ENCODE measurements at regions not wholly inside any gene's neighbourhood (a gene's known extent, or its start where the extent isn't known, plus 50 kb on each side); places are given as distances from the start of the nearest gene placed in this dataset.
A peak's percentile ranks its signal among the peaks of the same experiment; 100 is the strongest.

DNA sequence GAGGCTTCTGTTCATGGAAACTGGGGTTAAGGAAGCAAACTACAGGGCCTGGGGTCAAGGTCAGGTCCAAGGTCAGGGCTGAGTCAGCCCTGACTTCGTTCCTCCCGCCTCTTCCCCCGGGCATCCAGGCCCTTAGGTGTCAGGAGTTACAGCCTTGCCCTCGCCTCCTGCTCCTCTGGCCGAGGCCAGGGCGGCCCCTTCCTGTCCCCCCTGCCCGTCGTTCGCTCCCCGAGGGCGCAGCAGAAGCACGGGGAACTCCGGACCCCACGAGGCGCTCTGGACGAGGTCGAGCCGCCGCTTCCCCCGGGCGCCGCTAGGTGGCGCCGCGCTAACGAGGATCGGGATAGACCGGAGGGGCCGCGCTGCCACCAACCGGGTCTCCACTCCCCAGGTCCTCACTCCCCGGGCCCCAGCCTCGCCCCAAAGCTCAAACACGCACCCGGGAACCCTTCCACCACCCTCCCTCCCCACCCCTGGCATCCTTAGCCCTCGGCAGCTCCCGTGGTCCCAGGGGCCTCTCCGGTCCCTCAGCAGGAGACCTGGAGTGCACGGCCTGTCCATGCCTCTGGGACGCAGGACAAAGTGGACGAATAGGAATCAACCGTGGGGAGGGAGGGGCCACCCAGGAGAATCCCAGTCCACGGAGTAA, 59.2 kb upstream of the MYL10 start:
- DNase-seq (ENCODE audit: low read depth in 1 of 2, low spot score in 1 of 2) (peak; percentile 75 to 85), FAIRE-seq (no peak), ATAC-seq (peak; percentile 89 to 95)
- H3K9me3 ChIP-seq, result no peaks in the 10 kb centered on the region
- H3K27ac ChIP-seq, result peak overlapping the region; percentile 79 to 89
- H3K4me3 ChIP-seq, result peak overlapping the region; percentile 34; the same call in 2 of the 3 replicates
- 2% methylated on average over 9 of the region's 43 CpGs for WGBS (ENCODE audit: missing lambda C conversion rate)
- ChIA-PET CTCF (interaction anchor here (0.6 to 2.1 kb wide), 33 partner anchors 10 to 582 kb away, joined by 3 to 10 read pairs (median 4); no protein-coding TSS in a partner anchor), POLR2A (no interaction called here)
- peaks cover 20% of the 10 kb centered on the region for H3K4me1 ChIP-seq
- peak overlapping the region; percentile 88 for H3K4me2 ChIP-seq
- 0 out of 5 replicates have a peak, but pooled peaks of 1 of the 2 experiments have one; percentile 35 for TF ChIP-seq JUN (IDR thresholded peaks at IDR 0.05)
- TF ChIP-seq GATA3 (IDR thresholded peaks at IDR 0.05; ENCODE audit: borderline replicate concordance), result no peak
- TF ChIP-seq HOXB5 (CRISPR knock-in tag; IDR thresholded peaks at IDR 0.05), result no peak
- 0 out of 2 replicates have a peak, but pooled peaks have one; percentile 37 for TF ChIP-seq MYC (IDR thresholded peaks at IDR 0.05; ENCODE audit: borderline replicate concordance, low read length)
- TF ChIP-seq NR3C1 (IDR thresholded peaks at IDR 0.05), result no peak
- TF ChIP-seq SREBF2 (IDR thresholded peaks at IDR 0.05), result no peak
- no peak for TF ChIP-seq KDM5A (IDR thresholded peaks at IDR 0.05)
- TF ChIP-seq, protein P1, sequence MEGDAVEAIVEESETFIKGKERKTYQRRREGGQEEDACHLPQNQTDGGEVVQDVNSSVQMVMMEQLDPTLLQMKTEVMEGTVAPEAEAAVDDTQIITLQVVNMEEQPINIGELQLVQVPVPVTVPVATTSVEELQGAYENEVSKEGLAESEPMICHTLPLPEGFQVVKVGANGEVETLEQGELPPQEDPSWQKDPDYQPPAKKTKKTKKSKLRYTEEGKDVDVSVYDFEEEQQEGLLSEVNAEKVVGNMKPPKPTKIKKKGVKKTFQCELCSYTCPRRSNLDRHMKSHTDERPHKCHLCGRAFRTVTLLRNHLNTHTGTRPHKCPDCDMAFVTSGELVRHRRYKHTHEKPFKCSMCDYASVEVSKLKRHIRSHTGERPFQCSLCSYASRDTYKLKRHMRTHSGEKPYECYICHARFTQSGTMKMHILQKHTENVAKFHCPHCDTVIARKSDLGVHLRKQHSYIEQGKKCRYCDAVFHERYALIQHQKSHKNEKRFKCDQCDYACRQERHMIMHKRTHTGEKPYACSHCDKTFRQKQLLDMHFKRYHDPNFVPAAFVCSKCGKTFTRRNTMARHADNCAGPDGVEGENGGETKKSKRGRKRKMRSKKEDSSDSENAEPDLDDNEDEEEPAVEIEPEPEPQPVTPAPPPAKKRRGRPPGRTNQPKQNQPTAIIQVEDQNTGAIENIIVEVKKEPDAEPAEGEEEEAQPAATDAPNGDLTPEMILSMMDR (IDR thresholded peaks at IDR 0.05), result peak; percentile 94
- no peak for TF ChIP-seq ZSCAN20 (CRISPR knock-in tag; IDR thresholded peaks at IDR 0.05)
- TF ChIP-seq HDAC2 (IDR thresholded peaks at IDR 0.05), result no peak
- TF ChIP-seq MAFK (IDR thresholded peaks at IDR 0.05; ENCODE audit: partially characterized antibody), result no peak
- peak; percentile 86 to 97 for TF ChIP-seq RAD21 (conservative IDR thresholded peaks at IDR 0.05 in 1 of 2, IDR thresholded peaks at IDR 0.05 in 1 of 2)
- TF ChIP-seq, protein P2, sequence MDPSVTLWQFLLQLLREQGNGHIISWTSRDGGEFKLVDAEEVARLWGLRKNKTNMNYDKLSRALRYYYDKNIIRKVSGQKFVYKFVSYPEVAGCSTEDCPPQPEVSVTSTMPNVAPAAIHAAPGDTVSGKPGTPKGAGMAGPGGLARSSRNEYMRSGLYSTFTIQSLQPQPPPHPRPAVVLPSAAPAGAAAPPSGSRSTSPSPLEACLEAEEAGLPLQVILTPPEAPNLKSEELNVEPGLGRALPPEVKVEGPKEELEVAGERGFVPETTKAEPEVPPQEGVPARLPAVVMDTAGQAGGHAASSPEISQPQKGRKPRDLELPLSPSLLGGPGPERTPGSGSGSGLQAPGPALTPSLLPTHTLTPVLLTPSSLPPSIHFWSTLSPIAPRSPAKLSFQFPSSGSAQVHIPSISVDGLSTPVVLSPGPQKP (IDR thresholded peaks at IDR 0.05; ENCODE audit: low read depth, low read length), result no peak
- TF ChIP-seq ZFP36 (IDR thresholded peaks at IDR 0.05; ENCODE audit: borderline replicate concordance, partially characterized antibody), result no peak
- no peak for TF ChIP-seq NPAS2 (CRISPR knock-in tag; IDR thresholded peaks at IDR 0.05; ENCODE audit: borderline replicate concordance)
- no peak for TF ChIP-seq HOXB13 (CRISPR knock-in tag; IDR thresholded peaks at IDR 0.05; ENCODE audit: low read depth)
- TF ChIP-seq KDM1A (IDR thresholded peaks at IDR 0.05; ENCODE audit: low read depth), result no peak
- no peak for TF ChIP-seq RNF2 (IDR thresholded peaks at IDR 0.05; ENCODE audit: borderline replicate concordance, low read depth)
- no peak for TF ChIP-seq CHD4 (IDR thresholded peaks at IDR 0.05; ENCODE audit: borderline replicate concordance)
- TF ChIP-seq MAZ (IDR thresholded peaks at IDR 0.05; ENCODE audit: borderline replicate concordance, low read depth, low read length), result 0 out of 2 replicates have a peak, but pooled peaks have one; percentile 37
- no peak for TF ChIP-seq TP53 (CRISPR knock-in tag; IDR thresholded peaks at IDR 0.05)
- peak; percentile 83 for TF ChIP-seq MAX (IDR thresholded peaks at IDR 0.05)
- no peak for TF ChIP-seq CEBPB (IDR thresholded peaks at IDR 0.05)
- TF ChIP-seq HOXA7 (CRISPR knock-in tag; IDR thresholded peaks at IDR 0.05), result no peak
- TF ChIP-seq FOSB (CRISPR knock-in tag; IDR thresholded peaks at IDR 0.05), result no peak
- TF ChIP-seq JUNB (IDR thresholded peaks at IDR 0.05), result no peak
- no peak for TF ChIP-seq EHF (CRISPR knock-in tag; IDR thresholded peaks at IDR 0.05)
- no peak for TF ChIP-seq RFX5 (IDR thresholded peaks at IDR 0.05)
- TF ChIP-seq ESRRA (IDR thresholded peaks at IDR 0.05; ENCODE audit: borderline replicate concordance, low read length), result peak; percentile 95
- TF ChIP-seq HEYL (CRISPR knock-in tag; IDR thresholded peaks at IDR 0.05), result no peak
- TF ChIP-seq, protein P3, sequence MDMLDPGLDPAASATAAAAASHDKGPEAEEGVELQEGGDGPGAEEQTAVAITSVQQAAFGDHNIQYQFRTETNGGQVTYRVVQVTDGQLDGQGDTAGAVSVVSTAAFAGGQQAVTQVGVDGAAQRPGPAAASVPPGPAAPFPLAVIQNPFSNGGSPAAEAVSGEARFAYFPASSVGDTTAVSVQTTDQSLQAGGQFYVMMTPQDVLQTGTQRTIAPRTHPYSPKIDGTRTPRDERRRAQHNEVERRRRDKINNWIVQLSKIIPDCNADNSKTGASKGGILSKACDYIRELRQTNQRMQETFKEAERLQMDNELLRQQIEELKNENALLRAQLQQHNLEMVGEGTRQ (IDR thresholded peaks at IDR 0.05), result no peak
- TF ChIP-seq NFE2L2 (conservative IDR thresholded peaks at IDR 0.05; ENCODE audit: low read length), result no peak
- peak; percentile 95 for TF ChIP-seq SMC3 (IDR thresholded peaks at IDR 0.05)
- no peak for TF ChIP-seq BHLHE40 (IDR thresholded peaks at IDR 0.05; ENCODE audit: low read depth, low read length)
- no peak for TF ChIP-seq ZNF302 (CRISPR knock-in tag; IDR thresholded peaks at IDR 0.05)
- no peak for TF ChIP-seq PHF8 (IDR thresholded peaks at IDR 0.05; ENCODE audit: borderline replicate concordance, low read depth)
- TF ChIP-seq, protein P4, sequence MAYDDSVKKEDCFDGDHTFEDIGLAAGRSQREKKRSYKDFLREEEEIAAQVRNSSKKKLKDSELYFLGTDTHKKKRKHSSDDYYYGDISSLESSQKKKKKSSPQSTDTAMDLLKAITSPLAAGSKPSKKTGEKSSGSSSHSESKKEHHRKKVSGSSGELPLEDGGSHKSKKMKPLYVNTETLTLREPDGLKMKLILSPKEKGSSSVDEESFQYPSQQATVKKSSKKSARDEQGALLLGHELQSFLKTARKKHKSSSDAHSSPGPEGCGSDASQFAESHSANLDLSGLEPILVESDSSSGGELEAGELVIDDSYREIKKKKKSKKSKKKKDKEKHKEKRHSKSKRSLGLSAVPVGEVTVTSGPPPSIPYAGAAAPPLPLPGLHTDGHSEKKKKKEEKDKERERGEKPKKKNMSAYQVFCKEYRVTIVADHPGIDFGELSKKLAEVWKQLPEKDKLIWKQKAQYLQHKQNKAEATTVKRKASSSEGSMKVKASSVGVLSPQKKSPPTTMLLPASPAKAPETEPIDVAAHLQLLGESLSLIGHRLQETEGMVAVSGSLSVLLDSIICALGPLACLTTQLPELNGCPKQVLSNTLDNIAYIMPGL (CRISPR knock-in tag; IDR thresholded peaks at IDR 0.05; ENCODE audit: borderline replicate concordance), result no peak
- 0 out of 2 replicates have a peak, but pooled peaks have one; percentile 38 for TF ChIP-seq RARB (CRISPR knock-in tag; IDR thresholded peaks at IDR 0.05)
